ENCODE measurements at regions not wholly inside any gene's neighbourhood (a gene's known extent, or its start where the extent isn't known, plus 50 kb on each side); places are given as distances from the start of the nearest gene placed in this dataset.

GRCh38 chr13:91058066-91058465, 289.4 kb upstream of the MIR17HG start:
- WGBS, 2 donors (ENCODE audit: low coverage in 1 of 2): 73 to 92% methylated on average over 2 of the region's 2 CpGs
- no peak for TF ChIP-seq POLR2AphosphoS5 (IDR thresholded peaks at IDR 0.05)
- H3K9me3 ChIP-seq: peaks cover 0 to 6% (median 0%) of the 10 kb centered on the region in 3 donors
- H3K4me1 ChIP-seq: no peaks in the 10 kb centered on the region
- H3K27ac ChIP-seq: no peak overlapping the region
- no peaks in the 10 kb centered on the region for H3K27me3 ChIP-seq
- no peak overlapping the region for H3K4me3 ChIP-seq
- no peaks in the 10 kb centered on the region for H3K36me3 ChIP-seq
- no peak for ATAC-seq

- Histone ChIP-seq H3K27me3 (no peaks in the 10 kb centered on the region), H3K4me1 (no peaks in the 10 kb centered on the region), H3K27ac (no peak overlapping the region), H3K4me3 (no peak overlapping the region), H3K36me3 (no peaks in the 10 kb centered on the region), H3K9me3 (peaks cover 0 to 6% (median 0%) of the 10 kb centered on the region in 3 donors)
- ATAC-seq: no peak
- TF ChIP-seq EP300 (IDR thresholded peaks at IDR 0.05) (no peak), POLR2AphosphoS5 (IDR thresholded peaks at IDR 0.05) (no peak), CTCF (IDR thresholded peaks at IDR 0.05) (no peak), POLR2A (IDR thresholded peaks at IDR 0.05) (no peak)
Measured at GRCh38 chr13:91058919-91059318, 288.6 kb upstream of the MIR17HG start.

- 64 to 71% methylated on average over 4 of the region's 4 CpGs for WGBS, 2 donors (ENCODE audit: low coverage in 1 of 2)
- H3K4me1 ChIP-seq: no peaks in the 10 kb centered on the region
- no peak overlapping the region for H3K4me3 ChIP-seq
- H3K27me3 ChIP-seq: no peaks in the 10 kb centered on the region
- H3K9me3 ChIP-seq: no peaks in the 10 kb centered on the region
- H3K36me3 ChIP-seq: no peaks in the 10 kb centered on the region
- no peak for TF ChIP-seq EP300 (IDR thresholded peaks at IDR 0.05)
- TF ChIP-seq CTCF (IDR thresholded peaks at IDR 0.05): no peak
- TF ChIP-seq POLR2AphosphoS5 (IDR thresholded peaks at IDR 0.05): no peak
- no peak for TF ChIP-seq POLR2A (IDR thresholded peaks at IDR 0.05)
- ATAC-seq: no peak
- H3K27ac ChIP-seq: no peak overlapping the region
Measured at GRCh38 chr13:91066745-91067144, 280.7 kb upstream of the MIR17HG start.

GRCh38 chr13:91072486-91072885, 275.0 kb upstream of the MIR17HG start:
- no peak overlapping the region for H3K27ac ChIP-seq
- ATAC-seq: no peak

GRCh38 chr13:91074091-91074490, 273.4 kb upstream of the MIR17HG start:
- Histone ChIP-seq H3K27ac (no peak overlapping the region), H3K36me3 (no peaks in the 10 kb centered on the region), H3K4me3 (no peak overlapping the region), H3K9me3 (no peaks in the 10 kb centered on the region), H3K4me1 (no peaks in the 10 kb centered on the region), H3K27me3 (no peaks in the 10 kb centered on the region)
- no peak for ATAC-seq
- no peak for TF ChIP-seq POLR2A (IDR thresholded peaks at IDR 0.05)
- no peak for TF ChIP-seq EP300 (IDR thresholded peaks at IDR 0.05)
- TF ChIP-seq POLR2AphosphoS5 (IDR thresholded peaks at IDR 0.05): no peak
- TF ChIP-seq CTCF (IDR thresholded peaks at IDR 0.05): no peak
- 88 to 100% methylated on average over 2 of the region's 2 CpGs for WGBS, 2 donors (ENCODE audit: low coverage in 1 of 2)

More at GRCh38 chr13:91072486-91072885, 275.0 kb upstream of the MIR17HG start:
- no peaks in the 10 kb centered on the region for H3K4me1 ChIP-seq
- TF ChIP-seq EP300 (IDR thresholded peaks at IDR 0.05) (no peak), CTCF (IDR thresholded peaks at IDR 0.05) (no peak), POLR2AphosphoS5 (IDR thresholded peaks at IDR 0.05) (no peak), POLR2A (IDR thresholded peaks at IDR 0.05) (no peak)
- no peaks in the 10 kb centered on the region for H3K36me3 ChIP-seq
- H3K9me3 ChIP-seq: no peaks in the 10 kb centered on the region
- H3K27me3 ChIP-seq: no peaks in the 10 kb centered on the region
- 83 to 100% methylated on average over 1 of the region's 2 CpGs for WGBS, 2 donors (ENCODE audit: low coverage in 1 of 2)
- H3K4me3 ChIP-seq: no peak overlapping the region

Measured in gastroesophageal sphincter (tissue), 4 donors.